GM23338 (cell line): ENCODE measurements at regions not wholly inside any gene's neighbourhood (a gene's known extent, or its start where the extent isn't known, plus 50 kb on each side); places are given as distances from the start of the nearest gene placed in this dataset.

Source experiments
- ATAC-seq: fragments of 200-7000 bp; cut with Tn5 transposase; 3 replicates; pipeline ENCODE4 v1.9.1; 2020
- DNase-seq: peaks from one replicate; pipeline ENCODE4 v3.0.0-alpha.2; 2015; ENCODE audit warnings: low spot score
- H2AFZ ChIP-seq: fragments of 200-600 bp; sonication (generic); 2 replicates; pipeline ENCODE4 v1.8.0; 2016; ENCODE audit warnings: antibody characterized with exemption, mild to moderate bottlenecking, moderate library complexity
- H3F3A ChIP-seq: fragments of 200-600 bp; sonication (generic); replicated peaks from 2 replicates; pipeline ENCODE4 v1.8.0; 2017; ENCODE audit warnings: antibody characterized with exemption, mixed run types, low read depth
- H3K27ac ChIP-seq: fragments of 200-600 bp; sonication (generic); 2 replicates; pipeline ENCODE4 v1.6.1; 2016; ENCODE audit warnings: low read depth
- H3K27me3 ChIP-seq: fragments of 200-600 bp; sonication (generic); 2 replicates; pipeline ENCODE4 v1.8.0; 2016; ENCODE audit warnings: mild to moderate bottlenecking, mixed run types, moderate library complexity; ENCODE audit not compliant: insufficient read depth
- H3K36me3 ChIP-seq: fragments of 200-600 bp; sonication (generic); 2 replicates; pipeline ENCODE4 v1.8.0; 2016; ENCODE audit warnings: mild to moderate bottlenecking; ENCODE audit not compliant: insufficient read depth
- H3K4me1 ChIP-seq: fragments of 200-600 bp; sonication (generic); 2 replicates; pipeline ENCODE4 v1.8.0; 2016; ENCODE audit warnings: mild to moderate bottlenecking, moderate library complexity; ENCODE audit not compliant: insufficient read depth
- H3K4me2 ChIP-seq: fragments of 200-600 bp; sonication (generic); 2 replicates; pipeline ENCODE4 v1.7.1; 2017; ENCODE audit warnings: mixed run types
- H3K4me3 ChIP-seq: fragments of 200-600 bp; sonication (generic); 2 replicates; pipeline ENCODE4 v1.6.1; 2016; ENCODE audit warnings: mixed run types
- H3K79me2 ChIP-seq: fragments of 200-600 bp; sonication (generic); replicated peaks from 2 replicates; pipeline ENCODE4 v1.8.0; 2017; ENCODE audit warnings: mild to moderate bottlenecking; ENCODE audit not compliant: insufficient read depth
- H3K9me2 ChIP-seq: fragments of 200-600 bp; sonication (generic); 2 replicates; pipeline ENCODE4 v1.8.0; 2017; ENCODE audit not compliant: insufficient read depth
- H4K20me1 ChIP-seq: fragments of 200-600 bp; sonication (generic); replicated peaks from 2 replicates; pipeline ENCODE4 v1.8.0; 2017; ENCODE audit warnings: mild to moderate bottlenecking; ENCODE audit not compliant: insufficient read depth
- H3K27ac Mint-ChIP-seq: 2 replicates; pipeline ENCODE4 v1.8.0; 2020; ENCODE audit warnings: inconsistent platforms, mild to moderate bottlenecking, moderate library complexity, mixed read lengths
- H3K27me3 Mint-ChIP-seq: 3 replicates; pipeline ENCODE4 v1.8.0; 2022; ENCODE audit warnings: low read depth, mild to moderate bottlenecking, moderate library complexity, mixed read lengths, inconsistent platforms; ENCODE audit not compliant: insufficient read depth, poor library complexity
- H3K36me3 Mint-ChIP-seq: 3 replicates; pipeline ENCODE4 v1.8.0; 2021; ENCODE audit warnings: low read depth, mild to moderate bottlenecking, inconsistent platforms, moderate library complexity, mixed read lengths
- H3K4me1 Mint-ChIP-seq: 3 replicates; pipeline ENCODE4 v1.8.0; 2020; ENCODE audit warnings: mild to moderate bottlenecking, inconsistent platforms, mixed read lengths
- H3K4me3 Mint-ChIP-seq: 3 replicates; pipeline ENCODE4 v1.8.0; 2021; ENCODE audit warnings: moderate library complexity, mild to moderate bottlenecking, inconsistent platforms, mixed read lengths
- H3K9me3 Mint-ChIP-seq: 3 replicates; pipeline ENCODE4 v1.8.0; 2020; ENCODE audit warnings: moderate library complexity, mild to moderate bottlenecking, inconsistent platforms, mixed read lengths
- CREB1 ChIP-seq: fragments of 250-450 bp; sonication (Bioruptor Pico); IDR thresholded peaks from 2 replicates; pipeline ENCODE4 v1.5.0; 2020; ENCODE audit warnings: low read depth, mild to moderate bottlenecking, moderate library complexity
- CTCF ChIP-seq, 2 experiments: fragments of 200-600 bp in 1 of 2; sonication (generic) in 1 of 2; conservative IDR thresholded peaks; 2 replicates each; pipeline versions ENCODE4 v1.5.1 to v1.6.1; 2016 to 2017; ENCODE audit warnings: antibody characterized with exemption in 2 of 2, low read depth in 2 of 2, mild to moderate bottlenecking in 2 of 2, moderate library complexity in 1 of 2
- ETS1 ChIP-seq: IDR thresholded peaks from 2 replicates; pipeline ENCODE4 v1.6.1; 2016; ENCODE audit warnings: antibody characterized with exemption
- EZH2 ChIP-seq: fragments of 200-600 bp; sonication (generic); IDR thresholded peaks from one replicate; pipeline ENCODE4 v1.8.0; 2017; ENCODE audit warnings: antibody characterized with exemption, mild to moderate bottlenecking, low read depth; ENCODE audit not compliant: unreplicated experiment
- EZH2phosphoT487 ChIP-seq: fragments of 200-600 bp; sonication (generic); IDR thresholded peaks from one replicate; pipeline ENCODE4 v1.8.1; 2018; ENCODE audit warnings: antibody characterized with exemption; ENCODE audit not compliant: unreplicated experiment
- JUNB ChIP-seq: IDR thresholded peaks from one replicate; pipeline ENCODE4 v1.6.1; 2016; ENCODE audit warnings: antibody characterized with exemption; ENCODE audit not compliant: unreplicated experiment
- NANOG ChIP-seq: IDR thresholded peaks from 2 replicates; pipeline ENCODE4 v1.6.1; 2016; ENCODE audit warnings: antibody characterized with exemption, borderline replicate concordance
- POLR2AphosphoS5 ChIP-seq: IDR thresholded peaks from 2 replicates; pipeline ENCODE4 v1.6.1; 2016; ENCODE audit warnings: antibody characterized with exemption, low read depth
- REST ChIP-seq: IDR thresholded peaks from one replicate; pipeline ENCODE4 v1.6.1; 2018; ENCODE audit warnings: antibody characterized with exemption; ENCODE audit not compliant: unreplicated experiment
- STAT1 ChIP-seq: IDR thresholded peaks from one replicate; pipeline ENCODE4 v1.6.1; 2016; ENCODE audit warnings: antibody characterized with exemption; ENCODE audit not compliant: unreplicated experiment
- ZNF114 ChIP-seq: fragments of 250-450 bp; sonication (Bioruptor Pico); IDR thresholded peaks from 2 replicates; pipeline ENCODE4 v1.5.0; 2020; ENCODE audit warnings: mild to moderate bottlenecking, moderate library complexity
- ZNF331 ChIP-seq: fragments of 250-450 bp; sonication (Bioruptor Pico); IDR thresholded peaks from 2 replicates; pipeline ENCODE4 v1.5.0; 2020; ENCODE audit warnings: low read depth, mild to moderate bottlenecking, moderate library complexity
- ZNF462 ChIP-seq: fragments of 250-450 bp; sonication (Bioruptor Pico); IDR thresholded peaks from 2 replicates; pipeline ENCODE4 v1.5.0; 2020; ENCODE audit warnings: mild to moderate bottlenecking, moderate library complexity

GRCh38 chr2:37499113-37499512 lies 154.7 kb downstream of the QPCT start:
- peaks cover 3% of the 10 kb centered on the region; the same call in 1 of the 3 replicates for H3K9me3 Mint-ChIP-seq
- Histone ChIP-seq H3K79me2 (no peaks in the 10 kb centered on the region), H4K20me1 (no peaks in the 10 kb centered on the region), H3F3A (no peaks in the 10 kb centered on the region), H3K4me3 (no peak overlapping the region), H3K4me1 (no peaks in the 10 kb centered on the region), H3K27me3 (no peaks in the 10 kb centered on the region), H3K36me3 (no peaks in the 10 kb centered on the region), H2AFZ (no peak overlapping the region), H3K27ac (no peak overlapping the region), H3K9me2 (no peaks in the 10 kb centered on the region), H3K4me2 (no peak overlapping the region)
- H3K36me3 Mint-ChIP-seq = no peaks in the 10 kb centered on the region
- no peaks in the 10 kb centered on the region for H3K4me1 Mint-ChIP-seq
- no peaks in the 10 kb centered on the region for H3K27me3 Mint-ChIP-seq
- H3K4me3 Mint-ChIP-seq = no peak overlapping the region
- ATAC-seq (no peak), DNase-seq (no peak)
- TF ChIP-seq CREB1 (CRISPR knock-in tag) (no peak), EZH2 (no peak), STAT1 (no peak), ZNF331 (CRISPR knock-in tag) (no peak), REST (no peak), NANOG (no peak), CTCF (conservative IDR thresholded peaks at IDR 0.05; ENCODE audit: low read depth in 2 of 2) (no peak), ZNF462 (no peak), ETS1 (no peak), ZNF114 (CRISPR knock-in tag) (no peak), JUNB (no peak), POLR2AphosphoS5 (no peak), EZH2phosphoT487 (no peak)
- H3K27ac Mint-ChIP-seq = no peak overlapping the region
